Activated CD8-positive, alpha-beta T cell treated with anti-CD3 and anti-CD28 coated beads, Interleukin-2, amount 10 ng/mL, durations not matched to agents 7 days and 5 days (primary cell): ENCODE measurements at regions not wholly inside any gene's neighbourhood (a gene's known extent, or its start where the extent isn't known, plus 50 kb on each side); places are given as distances from the start of the nearest gene placed in this dataset.
"Not testable (repeated sequence)": the region's sequence is repeated elsewhere in the genome, so short reads cannot be mapped to it uniquely, and the experiment has no call there.

Experiments used
- ATAC-seq: fragments of 150-1000 bp; cut with Tn5 transposase; one replicate; pipeline ENCODE4 v1.10.0; 2021; ENCODE audit warnings: moderate library complexity
- CTCF ChIA-PET: fragments of 350-600 bp; sonication (Branson Sonifier 250); formaldehyde crosslinking; loops from one replicate; lab custom pipeline; 2021; ENCODE audit warnings: antibody characterized with exemption; lab: Charles Lee
- POLR2A ChIA-PET: fragments of 350-600 bp; sonication (Branson Sonifier 250); formaldehyde crosslinking; loops from one replicate; lab custom pipeline; 2021; ENCODE audit warnings: antibody characterized with exemption; lab: Charles Lee
- DNase-seq: peaks from one replicate; pipeline ENCODE4 v3.0.0-alpha.2; 2020
- H3K27ac Mint-ChIP-seq: one replicate; pipeline ENCODE4 v1.8.0; 2021; ENCODE audit warnings: mild to moderate bottlenecking, mixed read lengths
- H3K27me3 Mint-ChIP-seq: one replicate; pipeline ENCODE4 v1.8.0; 2021; ENCODE audit warnings: low read depth, mixed read lengths
- H3K36me3 Mint-ChIP-seq: one replicate; pipeline ENCODE4 v1.8.0; 2021; ENCODE audit warnings: low read depth, mixed read lengths
- H3K4me1 Mint-ChIP-seq: one replicate; pipeline ENCODE4 v1.8.0; 2021; ENCODE audit warnings: low read depth, mixed read lengths
- H3K4me3 Mint-ChIP-seq: one replicate; pipeline ENCODE4 v1.8.0; 2021; ENCODE audit warnings: mild to moderate bottlenecking, mixed read lengths
- H3K9me3 Mint-ChIP-seq: one replicate; pipeline ENCODE4 v1.8.0; 2022; ENCODE audit warnings: mixed read lengths; ENCODE audit not compliant: insufficient read depth

DNA sequence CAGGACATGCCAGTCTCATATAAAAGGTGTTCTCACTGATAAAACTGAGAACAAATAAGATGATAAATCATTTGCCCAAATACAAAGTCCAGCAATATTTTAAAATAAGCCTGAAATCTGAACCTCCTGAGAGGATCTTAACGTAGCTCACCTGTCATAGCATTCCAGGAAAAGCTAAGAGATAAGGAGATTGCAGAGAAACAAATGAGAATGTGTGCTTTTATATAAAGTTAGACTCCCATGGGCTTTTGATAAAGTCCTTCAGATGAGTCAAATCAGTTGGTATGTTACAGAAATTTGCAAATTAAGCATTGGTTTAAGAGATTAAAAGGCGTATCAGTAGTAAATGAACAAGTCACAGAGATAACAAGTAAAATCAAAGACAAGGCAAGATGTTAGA, 452.9 kb upstream of the CHAC2 start:
- DNase-seq (no peak), ATAC-seq (no peak)
- no peak overlapping the region for H3K4me3 Mint-ChIP-seq
- no peaks in the 10 kb centered on the region for H3K9me3 Mint-ChIP-seq
- ChIA-PET POLR2A (no interaction called here), CTCF (no interaction called here)
- no peaks in the 10 kb centered on the region for H3K36me3 Mint-ChIP-seq
- H3K27ac Mint-ChIP-seq = no peak overlapping the region
- no peaks in the 10 kb centered on the region for H3K27me3 Mint-ChIP-seq
- H3K4me1 Mint-ChIP-seq = no peaks in the 10 kb centered on the region

DNA sequence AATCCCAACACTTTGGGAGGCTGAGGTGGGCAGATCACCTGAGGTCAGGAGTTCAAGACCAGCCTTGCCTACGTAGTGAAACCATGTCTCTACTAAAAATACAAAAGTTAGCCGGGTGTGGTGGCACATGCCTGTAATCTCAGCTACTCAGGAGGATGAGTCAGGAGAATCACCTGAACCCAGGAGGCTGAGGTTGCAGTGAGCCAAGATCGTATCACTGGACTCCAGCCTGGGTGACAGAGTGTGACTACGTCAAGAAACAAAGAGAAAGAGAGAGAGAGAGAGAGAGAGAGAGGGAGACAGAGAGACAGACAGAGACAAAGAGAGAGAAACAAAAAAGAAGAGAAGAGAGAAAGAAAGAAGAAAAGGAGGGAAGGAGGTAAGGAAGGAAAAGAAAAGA, 454.0 kb upstream of the CHAC2 start:
- H3K9me3 Mint-ChIP-seq, CTCF ChIA-PET, H3K27me3 Mint-ChIP-seq, DNase-seq, H3K36me3 Mint-ChIP-seq, H3K4me3 Mint-ChIP-seq, H3K4me1 Mint-ChIP-seq, POLR2A ChIA-PET, H3K27ac Mint-ChIP-seq, ATAC-seq: not testable (repeated sequence)

DNA sequence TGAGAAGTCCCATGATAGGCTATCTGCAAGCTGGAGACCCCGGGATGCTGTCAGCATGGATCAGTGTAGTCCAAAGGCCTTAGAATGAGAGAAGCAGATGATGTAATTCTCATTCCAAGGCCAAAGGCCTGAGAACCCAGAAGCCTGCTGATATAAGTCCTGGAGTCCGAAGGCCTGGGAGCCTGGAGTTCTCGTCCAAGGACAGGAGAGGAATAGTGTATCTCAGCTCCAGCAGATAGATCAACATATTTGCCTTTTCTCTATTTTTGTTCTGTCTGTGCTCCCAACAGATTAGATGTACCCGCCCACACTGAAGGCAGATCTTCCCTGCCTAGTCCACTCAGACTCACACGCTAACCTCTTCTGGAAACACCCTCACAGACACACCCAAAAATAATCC, 454.9 kb upstream of the CHAC2 start:
- Mint-ChIP-seq H3K4me1 (no peaks in the 10 kb centered on the region), H3K4me3 (no peak overlapping the region), H3K27ac (no peak overlapping the region), H3K27me3 (no peaks in the 10 kb centered on the region), H3K36me3 (no peaks in the 10 kb centered on the region), H3K9me3 (no peaks in the 10 kb centered on the region)
- ChIA-PET POLR2A (no interaction called here), CTCF (no interaction called here)
- DNase-seq (no peak), ATAC-seq (no peak)

DNA sequence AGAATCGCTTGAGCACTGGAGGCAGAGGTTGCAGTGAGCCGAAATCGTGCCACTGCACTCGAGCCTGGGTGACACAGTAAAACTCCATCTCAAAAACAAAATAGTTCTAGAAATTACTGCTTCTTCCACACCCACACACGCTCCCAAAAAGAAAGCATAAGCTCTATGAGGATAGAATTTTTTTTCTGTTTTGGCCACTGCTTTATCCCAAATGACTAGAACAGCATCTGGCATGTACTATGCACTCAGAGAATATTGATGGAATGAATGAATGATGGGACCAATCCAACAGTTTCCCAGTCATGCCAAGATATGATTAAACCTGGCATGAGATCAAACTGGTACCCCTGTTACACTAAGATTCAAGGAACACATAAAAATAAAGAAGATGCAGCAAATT, 455.4 kb upstream of the CHAC2 start:
- Mint-ChIP-seq H3K27ac (no peak overlapping the region), H3K9me3 (no peaks in the 10 kb centered on the region), H3K36me3 (no peaks in the 10 kb centered on the region), H3K4me3 (no peak overlapping the region), H3K4me1 (no peaks in the 10 kb centered on the region), H3K27me3 (no peaks in the 10 kb centered on the region)
- ChIA-PET CTCF (no interaction called here), POLR2A (no interaction called here)
- ATAC-seq (no peak), DNase-seq (no peak)

DNA sequence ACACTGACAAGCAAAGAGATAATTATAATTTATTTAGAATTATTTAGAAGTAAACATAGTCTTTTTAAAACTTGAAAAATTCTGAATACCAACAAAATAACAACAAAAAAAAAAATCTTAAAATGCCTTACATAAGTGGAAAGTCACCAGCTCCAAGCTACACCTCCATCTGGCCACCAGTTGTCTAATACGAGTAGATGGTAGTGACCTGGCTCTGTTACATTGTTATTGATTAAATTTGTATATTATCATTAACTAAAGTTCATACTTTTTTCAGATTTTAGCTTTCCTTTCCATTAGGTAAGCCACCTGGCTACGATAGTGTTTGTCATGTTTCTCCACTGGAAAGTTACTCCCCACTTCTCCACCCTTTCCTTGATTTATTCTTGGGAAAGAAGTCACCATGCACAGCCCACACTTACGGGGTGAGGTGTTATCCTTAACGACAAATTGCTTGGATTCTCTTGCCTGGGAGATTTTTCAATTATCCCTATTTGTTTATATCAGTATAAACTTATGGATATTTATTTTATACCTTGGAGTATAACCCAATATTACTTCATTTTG, 464.5 kb upstream of the CHAC2 start:
- no peaks in the 10 kb centered on the region for H3K9me3 Mint-ChIP-seq
- no peak overlapping the region for H3K4me3 Mint-ChIP-seq
- no peaks in the 10 kb centered on the region for H3K4me1 Mint-ChIP-seq
- H3K27me3 Mint-ChIP-seq = no peaks in the 10 kb centered on the region
- no peak for DNase-seq
- POLR2A ChIA-PET = no interaction called here
- H3K36me3 Mint-ChIP-seq = no peaks in the 10 kb centered on the region
- ATAC-seq = no peak
- no peak overlapping the region for H3K27ac Mint-ChIP-seq
- CTCF ChIA-PET = no interaction called here

DNA sequence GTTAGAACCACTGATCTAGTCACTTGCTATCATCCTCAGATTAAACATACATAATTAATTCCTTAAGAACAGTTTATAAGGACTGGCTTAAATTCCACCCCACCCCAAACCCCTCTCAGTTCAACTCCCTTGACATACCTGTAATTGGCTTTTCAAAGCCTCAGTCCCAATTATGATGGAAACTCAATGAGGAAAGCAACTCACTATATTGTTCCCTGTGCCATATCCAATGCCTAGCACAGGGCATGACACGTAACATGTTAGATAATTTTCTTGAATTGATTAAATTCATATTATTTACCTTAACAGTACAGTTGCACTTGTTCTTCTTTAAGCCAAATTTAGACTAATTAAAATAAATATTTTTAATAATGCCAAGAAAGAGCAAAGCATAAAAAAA, 465.1 kb upstream of the CHAC2 start:
- no peaks in the 10 kb centered on the region for H3K9me3 Mint-ChIP-seq
- no peaks in the 10 kb centered on the region for H3K4me1 Mint-ChIP-seq

DNA sequence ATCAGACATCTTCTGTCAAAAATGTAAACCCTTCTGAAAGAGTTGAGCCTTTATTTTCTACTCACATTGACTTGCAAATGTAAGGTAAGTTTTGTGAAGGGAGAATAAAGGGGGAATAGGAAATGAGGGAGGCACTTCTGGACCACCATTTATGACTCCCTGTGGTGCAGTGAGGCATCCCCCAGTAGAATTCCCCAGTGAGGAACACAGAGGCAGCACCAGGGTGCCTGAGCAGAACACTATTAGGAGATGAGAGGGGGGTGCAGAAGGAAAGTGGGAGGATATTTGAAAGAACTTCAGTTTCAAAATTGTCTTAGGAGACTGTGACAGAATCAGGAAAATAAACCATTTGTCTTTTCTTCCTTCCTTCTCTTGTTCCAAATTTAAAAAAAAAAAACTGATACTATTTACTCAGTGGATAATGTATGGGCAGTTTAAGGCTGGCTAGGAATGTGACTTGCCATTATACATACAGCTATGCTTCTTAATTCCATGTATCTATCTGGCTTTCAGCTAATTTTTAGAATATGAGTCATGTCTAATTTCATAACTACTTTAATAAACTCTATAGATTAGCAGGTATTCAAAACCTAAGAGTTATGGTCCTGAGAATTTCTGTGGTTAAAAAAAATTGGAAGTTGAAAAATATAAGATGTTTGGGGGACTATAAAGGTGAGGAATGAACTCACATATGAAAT, 478.1 kb upstream of the CHAC2 start:
- ChIA-PET CTCF (no interaction called here), POLR2A (no interaction called here)
- no peak for DNase-seq
- Mint-ChIP-seq H3K27me3 (no peaks in the 10 kb centered on the region), H3K27ac (no peak overlapping the region), H3K4me3 (no peak overlapping the region), H3K36me3 (no peaks in the 10 kb centered on the region), H3K4me1 (no peaks in the 10 kb centered on the region), H3K9me3 (no peaks in the 10 kb centered on the region)
- no peak for ATAC-seq

More for the DNA sequence above, 465.1 kb upstream of the CHAC2 start:
- Mint-ChIP-seq H3K36me3 (no peaks in the 10 kb centered on the region), H3K4me3 (no peak overlapping the region), H3K27ac (no peak overlapping the region), H3K27me3 (no peaks in the 10 kb centered on the region)
- CTCF ChIA-PET = no interaction called here
- POLR2A ChIA-PET = no interaction called here
- ATAC-seq = no peak
- no peak for DNase-seq

DNA sequence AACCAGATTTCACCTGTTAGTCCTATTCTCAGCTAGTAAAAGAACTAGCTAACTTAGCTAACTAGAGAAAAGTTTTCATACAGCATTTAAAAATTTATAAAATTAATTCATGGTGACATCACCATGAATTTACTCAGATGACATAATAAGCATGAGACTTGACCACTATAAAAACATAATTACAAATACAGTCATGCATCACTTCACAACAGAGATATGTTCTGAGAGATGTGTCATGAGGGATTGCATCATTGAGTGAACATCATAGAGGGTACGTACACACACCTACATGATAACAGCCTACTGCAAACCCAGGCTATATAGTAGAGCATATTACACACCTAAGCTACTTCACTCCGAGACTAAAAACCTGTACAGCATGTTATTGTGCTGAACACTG, 481.3 kb upstream of the CHAC2 start:
- Mint-ChIP-seq H3K4me3 (no peak overlapping the region), H3K9me3 (no peaks in the 10 kb centered on the region), H3K27me3 (no peaks in the 10 kb centered on the region), H3K27ac (no peak overlapping the region), H3K36me3 (no peaks in the 10 kb centered on the region), H3K4me1 (no peaks in the 10 kb centered on the region)
- ChIA-PET CTCF (no interaction called here), POLR2A (no interaction called here)
- no peak for DNase-seq
- no peak for ATAC-seq

DNA sequence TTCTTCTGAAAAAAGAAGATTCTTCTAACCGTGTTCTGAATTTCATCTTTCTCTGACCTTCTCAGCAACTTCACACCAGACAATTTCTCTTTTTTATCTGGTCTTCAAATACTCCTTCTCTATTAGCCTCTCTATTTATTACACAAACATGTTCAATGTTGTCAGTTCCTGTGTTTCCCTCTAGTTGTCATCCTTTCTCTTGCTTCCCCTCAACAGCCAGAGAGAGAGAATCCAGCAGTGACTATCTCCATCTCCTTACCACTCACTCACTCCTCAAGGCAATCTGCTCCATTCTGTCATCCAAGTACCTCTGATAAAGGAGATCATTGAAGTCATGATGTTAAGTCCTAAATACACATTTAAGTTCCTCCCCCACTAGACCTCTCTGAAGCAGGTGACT, 491.9 kb upstream of the CHAC2 start:
- ChIA-PET POLR2A (no interaction called here), CTCF (no interaction called here)
- H3K4me1 Mint-ChIP-seq = no peaks in the 10 kb centered on the region
- DNase-seq (no peak), ATAC-seq (no peak)
- H3K9me3 Mint-ChIP-seq = peaks cover 3% of the 10 kb centered on the region
- no peaks in the 10 kb centered on the region for H3K27me3 Mint-ChIP-seq
- no peaks in the 10 kb centered on the region for H3K36me3 Mint-ChIP-seq
- H3K27ac Mint-ChIP-seq = no peak overlapping the region
- H3K4me3 Mint-ChIP-seq = no peak overlapping the region

DNA sequence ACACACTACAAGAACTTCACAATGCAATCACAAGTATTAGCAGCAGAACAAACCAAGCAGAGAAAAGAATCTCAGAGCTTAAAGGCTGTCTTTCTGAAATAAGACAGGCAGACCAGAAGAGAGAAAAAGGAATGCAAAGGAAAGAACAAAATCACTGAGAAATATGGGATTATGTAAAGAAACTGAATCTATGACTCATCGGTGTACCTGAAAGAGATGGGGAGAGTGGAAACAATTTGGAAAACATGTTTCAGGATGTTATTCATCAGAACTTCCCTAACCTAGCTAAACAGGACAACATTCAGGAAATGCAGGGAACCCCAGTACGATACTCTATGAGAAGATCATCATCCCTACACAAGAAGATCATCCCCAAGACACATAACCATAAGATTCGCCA, 499.0 kb upstream of the CHAC2 start:
- ChIA-PET POLR2A (no interaction called here), CTCF (no interaction called here)
- ATAC-seq = no peak
- Mint-ChIP-seq H3K27ac (no peak overlapping the region), H3K27me3 (no peaks in the 10 kb centered on the region), H3K9me3 (no peaks in the 10 kb centered on the region), H3K36me3 (no peaks in the 10 kb centered on the region), H3K4me1 (no peaks in the 10 kb centered on the region), H3K4me3 (no peak overlapping the region)
- no peak for DNase-seq

DNA sequence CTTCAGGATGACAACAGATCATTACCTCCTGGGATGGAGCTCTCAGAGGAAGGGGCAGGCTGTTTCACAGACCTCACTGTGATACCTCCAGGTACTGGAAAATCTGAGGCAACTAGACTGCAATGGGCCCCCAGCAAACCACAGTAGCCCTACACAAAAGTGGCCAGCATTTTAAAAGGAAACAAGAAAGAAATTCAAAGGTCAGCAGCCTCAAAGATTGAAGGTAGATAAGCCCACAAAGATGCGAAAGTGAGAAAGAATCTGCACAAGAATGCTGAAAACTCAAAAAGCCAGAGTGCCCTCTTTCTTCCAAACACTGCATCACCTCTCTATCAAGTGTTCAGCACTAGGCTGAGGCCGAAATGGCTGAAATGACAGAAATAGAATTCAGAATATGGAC, 499.5 kb upstream of the CHAC2 start:
- DNase-seq (no peak), ATAC-seq (no peak)
- H3K9me3 Mint-ChIP-seq = no peaks in the 10 kb centered on the region
- no peaks in the 10 kb centered on the region for H3K27me3 Mint-ChIP-seq
- no peaks in the 10 kb centered on the region for H3K4me1 Mint-ChIP-seq
- POLR2A ChIA-PET = no interaction called here
- CTCF ChIA-PET = no interaction called here
- no peak overlapping the region for H3K4me3 Mint-ChIP-seq
- no peak overlapping the region for H3K27ac Mint-ChIP-seq
- no peaks in the 10 kb centered on the region for H3K36me3 Mint-ChIP-seq

DNA sequence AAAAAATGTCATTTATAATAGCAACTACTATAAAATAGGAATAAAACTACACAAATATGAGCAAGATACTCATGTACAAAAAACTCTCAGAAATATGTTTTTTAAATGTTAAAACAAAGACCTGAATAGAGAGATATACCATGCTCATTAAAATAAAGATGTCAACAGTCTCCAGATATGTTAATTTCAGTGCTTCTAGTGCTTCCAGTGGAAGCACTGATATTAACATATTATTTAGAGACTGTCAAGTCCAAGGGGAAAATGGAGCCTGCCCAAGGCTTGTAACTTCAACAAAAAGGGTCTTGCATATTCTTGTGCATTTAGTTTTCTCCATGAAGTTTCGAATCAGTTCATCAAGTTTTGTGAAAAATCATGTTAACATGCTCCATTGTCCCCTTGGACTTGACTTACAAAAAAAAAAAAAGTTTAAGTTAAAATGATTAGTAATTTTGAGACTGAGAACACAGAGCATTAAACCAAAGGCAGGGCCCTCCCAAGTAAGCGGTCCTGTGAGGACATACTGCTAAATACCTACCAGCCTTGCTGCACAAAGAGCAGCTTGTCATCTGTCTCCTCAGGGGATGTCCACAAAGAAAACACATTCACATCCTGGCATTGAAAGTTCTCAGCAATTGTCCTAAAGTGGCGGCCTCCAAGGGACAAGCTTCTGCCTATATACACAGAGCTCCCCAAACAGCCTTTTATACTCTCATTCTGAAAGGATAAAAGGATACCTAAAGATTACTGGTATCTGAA, 501.9 kb upstream of the CHAC2 start:
- no peak for ATAC-seq

More for the DNA sequence above, 501.9 kb upstream of the CHAC2 start:
- no peak for DNase-seq
- ChIA-PET CTCF (no interaction called here), POLR2A (no interaction called here)
- Mint-ChIP-seq H3K9me3 (no peaks in the 10 kb centered on the region), H3K36me3 (no peaks in the 10 kb centered on the region), H3K27ac (no peak overlapping the region), H3K4me3 (no peak overlapping the region), H3K27me3 (no peaks in the 10 kb centered on the region), H3K4me1 (no peaks in the 10 kb centered on the region)
